ENCODE measurements at regions not wholly inside any gene's neighbourhood (a gene's known extent, or its start where the extent isn't known, plus 50 kb on each side); places are given as distances from the start of the nearest gene placed in this dataset.
"Not testable (repeated sequence)": the region's sequence is repeated elsewhere in the genome, so short reads cannot be mapped to it uniquely, and the experiment has no call there.

DNA sequence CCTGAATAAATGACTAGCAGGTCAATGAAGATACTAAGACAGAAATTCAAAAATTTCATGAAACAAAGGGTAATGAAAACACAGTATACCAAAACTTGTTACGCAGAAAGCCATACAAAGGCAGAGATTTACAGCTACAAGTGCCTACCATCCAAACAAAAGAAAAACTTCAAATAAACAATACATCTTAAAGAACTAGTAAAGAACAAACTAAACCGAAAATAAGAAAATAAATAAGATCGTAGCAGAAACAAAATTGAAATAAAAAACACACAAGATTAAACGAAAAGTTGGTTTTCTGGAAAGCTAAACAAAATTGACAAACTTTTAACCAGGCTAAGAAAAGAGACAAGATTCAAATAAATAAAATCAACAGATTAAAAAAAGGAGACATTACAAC lies 51.5 kb downstream of the VPREB1 start:
- H3K4me3 Mint-ChIP-seq = peak overlapping the region in 1 of 2 donors; percentile 46
- H3K4me1 Mint-ChIP-seq (ENCODE audit: low read depth in 2 of 2) = peaks cover 15 to 16% of the 10 kb centered on the region in 2 donors
- H3K9me3 Mint-ChIP-seq = not testable (repeated sequence)

DNA sequence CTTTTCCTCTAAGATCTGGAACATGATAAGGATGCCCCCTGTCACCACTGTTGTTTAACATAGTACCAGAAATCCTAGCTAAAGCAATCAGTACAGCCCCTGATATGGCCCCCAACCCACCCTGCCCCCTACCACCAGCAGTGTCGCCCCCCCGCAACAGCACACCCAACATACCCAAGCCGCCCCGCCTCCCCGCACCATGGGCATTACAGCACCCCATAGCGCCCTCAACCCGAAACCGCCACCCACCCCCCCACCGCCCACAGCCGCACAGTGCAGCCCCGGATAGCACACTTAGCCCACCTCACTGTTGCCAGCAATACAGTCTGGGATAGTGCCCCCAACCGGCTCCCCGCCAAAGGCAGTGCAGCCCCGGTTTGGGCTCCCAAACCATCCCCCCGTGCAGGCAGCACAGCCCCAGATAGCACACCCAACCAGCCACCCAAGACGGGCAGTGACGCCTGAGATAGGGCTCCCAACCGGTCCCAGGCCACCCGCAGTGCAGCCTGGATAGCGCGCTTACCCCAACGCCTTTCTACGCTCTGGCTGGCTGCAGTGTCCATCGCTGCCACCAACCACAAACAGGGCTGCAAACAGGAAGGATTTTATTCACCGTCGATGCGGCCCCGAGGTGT lies 52.7 kb downstream of the VPREB1 start:
- peaks cover 13% of the 10 kb centered on the region for H3K36me3 Mint-ChIP-seq (ENCODE audit: insufficient read depth)
- DNase-seq (peak in 1 of 3 experiments; percentile 22), ATAC-seq (replicated peaks) (peak; percentile 16)
- H3K27ac Mint-ChIP-seq = peak overlapping the region; percentile 75 to 78
- not testable (repeated sequence) for H3K9me3 Mint-ChIP-seq, H3K27me3 Mint-ChIP-seq
- peak overlapping the region; percentile 94 for H3K4me3 Mint-ChIP-seq
- H3K4me1 Mint-ChIP-seq (ENCODE audit: low read depth in 2 of 2) = peaks cover 15 to 25% of the 10 kb centered on the region in 2 donors

More for the DNA sequence above, 51.5 kb downstream of the VPREB1 start:
- H3K27ac Mint-ChIP-seq; H3K27me3 Mint-ChIP-seq; ATAC-seq (replicated peaks); DNase-seq: not testable (repeated sequence)
- peaks cover 13% of the 10 kb centered on the region for H3K36me3 Mint-ChIP-seq (ENCODE audit: insufficient read depth)

DNA sequence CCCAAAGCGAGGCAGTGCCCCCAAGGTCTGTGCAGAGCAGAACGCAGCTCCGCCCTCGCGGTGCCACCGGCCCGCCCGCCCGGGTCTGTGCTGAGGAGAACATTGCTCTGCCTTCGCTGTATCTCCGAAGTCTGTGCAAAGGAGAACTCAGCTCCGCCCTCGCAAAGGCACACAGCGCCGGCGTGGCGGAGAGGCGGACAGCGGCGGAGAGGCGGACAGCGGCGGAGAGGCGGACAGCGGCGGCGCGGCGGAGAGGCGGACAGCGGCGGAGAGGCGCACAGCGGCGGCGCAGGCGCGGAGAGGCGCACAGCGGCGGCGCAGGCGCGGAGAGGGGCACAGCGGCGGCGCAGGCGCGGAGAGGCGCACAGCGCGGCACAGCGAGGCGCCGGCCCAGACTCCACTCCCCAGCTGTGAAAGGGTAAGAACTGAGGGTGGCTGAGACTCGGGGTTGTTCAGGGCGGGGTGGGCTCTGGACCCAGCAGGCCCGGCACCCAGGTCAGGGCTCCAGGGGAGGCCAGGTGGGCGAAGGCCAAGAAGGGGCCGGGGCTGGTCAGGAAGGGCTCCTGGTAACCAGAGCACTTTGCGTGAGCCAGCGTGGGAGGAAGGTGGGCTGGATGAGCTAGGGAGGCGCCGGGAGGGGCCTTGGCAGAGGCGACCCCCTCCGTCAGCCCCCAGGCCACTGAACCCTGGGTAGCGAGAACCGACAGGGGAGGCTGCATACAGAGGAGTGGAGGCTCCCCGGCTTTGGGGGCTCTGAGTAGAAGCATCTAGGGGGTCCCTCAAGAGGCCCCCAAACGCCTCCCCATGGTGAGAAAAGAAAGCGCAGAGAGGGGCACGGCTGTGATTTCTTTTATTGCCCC lies 53.4 kb downstream of the VPREB1 start:
- H3K27ac Mint-ChIP-seq = peak overlapping the region; percentile 75 to 78
- not testable (repeated sequence) for H3K9me3 Mint-ChIP-seq, H3K27me3 Mint-ChIP-seq
- DNase-seq = peak; percentile 72 to 82 (median 73)
- peak; percentile 96 for ATAC-seq (replicated peaks)
- peaks cover 15 to 27% of the 10 kb centered on the region in 2 donors for H3K4me1 Mint-ChIP-seq (ENCODE audit: low read depth in 2 of 2)
- peaks cover 15% of the 10 kb centered on the region for H3K36me3 Mint-ChIP-seq (ENCODE audit: insufficient read depth)
- peak overlapping the region; percentile 94 for H3K4me3 Mint-ChIP-seq

DNA sequence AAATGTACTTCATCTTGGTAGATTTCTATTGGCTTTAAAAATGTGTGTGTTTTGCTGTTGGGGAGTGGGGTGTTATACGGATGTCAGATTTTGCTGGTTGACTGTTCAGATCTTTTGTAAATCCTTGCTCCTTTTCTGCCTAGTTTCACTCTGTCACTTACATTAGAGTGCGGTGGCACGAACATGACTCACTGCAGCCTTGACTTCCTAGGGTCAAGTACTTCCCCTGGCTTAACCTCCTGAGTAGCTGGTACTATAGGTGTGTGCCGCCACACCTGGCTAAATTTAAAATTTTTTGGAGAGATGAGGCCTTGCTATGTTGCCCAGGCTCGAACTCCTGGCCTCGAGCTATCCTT lies 54.0 kb downstream of the VPREB1 start:
- Mint-ChIP-seq H3K36me3 (ENCODE audit: insufficient read depth) (peaks cover 12% of the 10 kb centered on the region), H3K4me1 (ENCODE audit: low read depth in 2 of 2) (peaks cover 13 to 27% of the 10 kb centered on the region in 2 donors), H3K27ac (peak overlapping the region; percentile 75 to 78), H3K4me3 (peak overlapping the region; percentile 94)
- DNase-seq; H3K27me3 Mint-ChIP-seq; H3K9me3 Mint-ChIP-seq; ATAC-seq (replicated peaks): not testable (repeated sequence)

DNA sequence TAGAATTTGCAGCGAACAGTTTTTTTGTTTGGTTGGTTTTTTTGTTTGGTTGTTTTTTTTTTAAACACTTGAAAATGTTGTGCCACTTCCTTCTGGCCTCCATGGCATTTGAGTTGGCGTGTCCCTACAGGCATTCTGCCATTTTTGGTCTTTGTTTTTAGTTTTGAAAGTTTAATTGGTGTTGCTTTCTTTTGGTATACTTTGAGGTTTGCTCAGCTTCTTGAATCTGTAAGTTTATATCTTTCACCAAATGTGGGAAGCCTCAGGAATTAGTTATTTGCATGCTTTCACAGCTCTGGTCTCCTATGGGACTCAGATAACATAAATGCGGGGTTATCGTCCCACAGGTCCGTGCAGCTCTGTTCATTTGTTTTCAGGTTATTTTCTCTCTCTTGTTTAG lies 55.9 kb downstream of the VPREB1 start:
- not testable (repeated sequence) for H3K4me3 Mint-ChIP-seq; DNase-seq; H3K27ac Mint-ChIP-seq; H3K9me3 Mint-ChIP-seq; H3K27me3 Mint-ChIP-seq; ATAC-seq (replicated peaks)
- Mint-ChIP-seq H3K4me1 (ENCODE audit: low read depth in 2 of 2) (peaks cover 16 to 32% of the 10 kb centered on the region in 2 donors), H3K36me3 (ENCODE audit: insufficient read depth) (peaks cover 18% of the 10 kb centered on the region)

DNA sequence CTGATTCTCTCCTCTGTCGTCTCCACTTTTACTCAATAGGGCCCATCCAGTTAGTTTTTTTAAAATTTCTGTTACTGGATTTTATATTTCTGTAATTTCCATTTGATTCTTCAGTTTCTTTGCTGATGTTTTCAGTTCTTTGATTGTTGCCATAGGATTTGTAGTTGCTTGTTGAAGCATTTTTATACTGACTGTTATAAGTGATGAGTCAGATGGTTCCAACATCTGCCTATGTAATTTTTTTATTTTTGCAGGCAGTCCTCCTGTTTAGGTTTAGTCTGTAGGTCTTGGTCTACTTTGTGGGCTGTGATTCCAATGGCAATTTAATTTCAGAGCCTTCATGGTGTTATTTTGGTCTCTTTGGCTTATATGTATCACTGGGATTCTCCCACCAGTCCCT lies 56.4 kb downstream of the VPREB1 start:
- DNase-seq; ATAC-seq (replicated peaks); H3K27me3 Mint-ChIP-seq; H3K27ac Mint-ChIP-seq; H3K9me3 Mint-ChIP-seq; H3K4me3 Mint-ChIP-seq: not testable (repeated sequence)
- peaks cover 19% of the 10 kb centered on the region for H3K36me3 Mint-ChIP-seq (ENCODE audit: insufficient read depth)
- peaks cover 14 to 28% of the 10 kb centered on the region in 2 donors for H3K4me1 Mint-ChIP-seq (ENCODE audit: low read depth in 2 of 2)

DNA sequence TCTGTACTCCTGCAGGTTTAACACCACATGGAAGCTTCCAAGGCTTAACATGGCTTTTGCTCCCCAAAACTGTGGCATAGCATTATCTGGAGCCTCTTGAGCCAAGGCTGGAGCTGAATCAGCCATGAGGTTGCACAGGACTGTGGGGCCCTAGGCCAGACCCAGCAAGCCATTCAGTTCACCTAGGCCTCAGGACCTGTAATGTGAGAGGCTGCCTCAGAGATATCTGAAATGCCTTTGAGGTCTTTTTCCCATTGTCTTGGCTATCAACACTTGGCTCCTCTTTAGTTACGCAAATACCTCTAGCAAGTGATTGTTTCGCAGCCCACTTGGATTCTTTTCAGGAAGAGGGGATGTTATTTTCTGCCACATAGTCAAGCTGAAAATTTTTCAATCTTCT lies 72.0 kb downstream of the VPREB1 start:
- no peak overlapping the region for H3K4me3 Mint-ChIP-seq
- H3K27ac Mint-ChIP-seq = no peak overlapping the region
- H3K27me3 Mint-ChIP-seq = no peaks in the 10 kb centered on the region
- H3K9me3 Mint-ChIP-seq = no peaks in the 10 kb centered on the region
- no peak for DNase-seq
- peaks cover 31% of the 10 kb centered on the region for H3K36me3 Mint-ChIP-seq (ENCODE audit: insufficient read depth)
- no peak for ATAC-seq (replicated peaks)
- H3K4me1 Mint-ChIP-seq (ENCODE audit: low read depth in 2 of 2) = no peaks in the 10 kb centered on the region

DNA sequence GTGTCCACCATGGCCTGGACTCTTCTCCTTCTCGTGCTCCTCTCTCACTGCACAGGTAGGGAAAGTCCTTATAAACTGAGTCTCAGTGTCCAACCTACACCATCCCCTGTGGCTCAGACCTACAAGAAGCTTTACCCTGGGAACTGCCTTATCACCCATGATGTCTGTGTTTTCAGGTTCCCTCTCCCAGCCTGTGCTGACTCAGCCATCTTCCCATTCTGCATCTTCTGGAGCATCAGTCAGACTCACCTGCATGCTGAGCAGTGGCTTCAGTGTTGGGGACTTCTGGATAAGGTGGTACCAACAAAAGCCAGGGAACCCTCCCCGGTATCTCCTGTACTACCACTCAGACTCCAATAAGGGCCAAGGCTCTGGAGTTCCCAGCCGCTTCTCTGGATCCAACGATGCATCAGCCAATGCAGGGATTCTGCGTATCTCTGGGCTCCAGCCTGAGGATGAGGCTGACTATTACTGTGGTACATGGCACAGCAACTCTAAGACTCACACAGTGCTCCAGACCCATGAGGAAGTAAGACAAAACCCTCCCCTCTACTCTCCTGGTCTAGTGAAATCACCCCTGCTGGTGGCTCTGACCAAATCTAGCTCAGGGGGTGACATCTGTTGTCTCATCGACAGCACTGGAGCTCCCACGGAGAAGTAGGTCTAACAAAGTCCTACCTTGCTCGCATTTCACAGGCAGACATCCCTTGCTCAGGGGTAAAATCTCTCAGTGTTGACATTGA lies 74.3 kb downstream of the VPREB1 start:
- H3K9me3 Mint-ChIP-seq = no peaks in the 10 kb centered on the region
- H3K27ac Mint-ChIP-seq = peak overlapping the region in 1 of 2 donors; percentile 44
- DNase-seq (no peak), ATAC-seq (replicated peaks) (no peak)
- H3K4me1 Mint-ChIP-seq (ENCODE audit: low read depth in 2 of 2) = peaks cover 0 to 3% of the 10 kb centered on the region in 2 donors
- no peaks in the 10 kb centered on the region for H3K27me3 Mint-ChIP-seq
- peaks cover 24% of the 10 kb centered on the region for H3K36me3 Mint-ChIP-seq (ENCODE audit: insufficient read depth)
- H3K4me3 Mint-ChIP-seq = no peak overlapping the region

DNA sequence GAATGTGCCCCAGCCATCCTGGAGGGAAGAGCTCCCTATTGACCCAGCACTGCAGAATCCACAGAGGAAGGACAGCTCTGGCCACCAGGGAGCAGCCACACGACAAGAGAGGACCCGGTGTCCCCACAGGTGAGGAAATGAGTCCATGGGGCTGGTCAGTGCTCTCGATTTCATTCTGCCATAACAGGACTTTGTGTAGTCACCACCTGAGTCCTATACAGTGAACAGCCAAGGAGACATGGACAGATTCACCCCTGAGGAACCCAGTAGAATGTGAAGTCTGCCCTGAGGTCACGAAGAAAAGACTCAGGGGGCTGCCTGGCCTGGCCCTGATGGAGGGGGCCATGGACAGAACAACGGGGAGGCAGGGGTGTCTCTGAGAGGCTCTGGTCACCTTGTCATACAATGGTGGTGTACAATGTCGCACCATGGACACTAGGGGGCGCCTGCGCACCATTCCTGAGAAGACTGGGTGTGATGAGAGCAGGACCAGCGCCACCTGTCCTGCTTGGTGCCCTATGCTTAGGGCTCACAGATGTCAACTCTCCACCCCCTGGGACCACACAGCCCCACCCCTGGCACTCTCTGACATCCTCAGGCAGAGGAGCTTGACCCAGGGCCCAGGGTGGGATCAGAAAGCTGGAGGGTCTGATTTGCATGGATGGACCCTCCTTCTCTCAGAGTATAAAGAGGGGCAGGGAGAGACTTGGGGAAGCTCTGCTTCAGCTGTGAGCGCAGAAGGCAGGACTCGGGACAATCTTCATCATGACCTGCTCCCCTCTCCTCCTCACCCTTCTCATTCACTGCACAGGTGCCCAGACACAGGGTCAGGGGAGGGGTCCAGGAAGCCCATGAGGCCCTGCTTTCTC lies 77.4 kb downstream of the VPREB1 start:
- not testable (repeated sequence) for H3K27me3 Mint-ChIP-seq; H3K9me3 Mint-ChIP-seq; H3K4me3 Mint-ChIP-seq; H3K4me1 Mint-ChIP-seq (ENCODE audit: low read depth in 2 of 2)
- DNase-seq (peak; percentile 65 to 70 (median 65)), ATAC-seq (replicated peaks) (peak; percentile 97)
- H3K27ac Mint-ChIP-seq = peak overlapping the region in 1 of 2 donors; percentile 49
- H3K36me3 Mint-ChIP-seq (ENCODE audit: insufficient read depth) = peaks cover 14% of the 10 kb centered on the region

DNA sequence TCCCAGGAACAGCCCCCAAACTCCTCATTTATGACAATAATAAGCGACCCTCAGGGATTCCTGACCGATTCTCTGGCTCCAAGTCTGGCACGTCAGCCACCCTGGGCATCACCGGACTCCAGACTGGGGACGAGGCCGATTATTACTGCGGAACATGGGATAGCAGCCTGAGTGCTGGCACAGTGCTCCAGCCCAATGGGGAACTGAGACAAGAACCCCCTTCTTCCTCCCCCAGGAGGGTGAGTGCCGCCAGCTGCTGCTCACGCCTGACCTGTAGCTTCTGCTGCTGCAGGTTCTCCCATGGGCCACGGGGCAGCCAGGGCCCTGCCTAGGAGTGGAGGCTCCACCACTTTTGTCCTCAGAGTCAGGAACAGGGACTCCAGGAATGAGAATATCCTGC lies 78.2 kb downstream of the VPREB1 start:
- peaks cover 6 to 8% of the 10 kb centered on the region in 2 donors for H3K27me3 Mint-ChIP-seq

DNA sequence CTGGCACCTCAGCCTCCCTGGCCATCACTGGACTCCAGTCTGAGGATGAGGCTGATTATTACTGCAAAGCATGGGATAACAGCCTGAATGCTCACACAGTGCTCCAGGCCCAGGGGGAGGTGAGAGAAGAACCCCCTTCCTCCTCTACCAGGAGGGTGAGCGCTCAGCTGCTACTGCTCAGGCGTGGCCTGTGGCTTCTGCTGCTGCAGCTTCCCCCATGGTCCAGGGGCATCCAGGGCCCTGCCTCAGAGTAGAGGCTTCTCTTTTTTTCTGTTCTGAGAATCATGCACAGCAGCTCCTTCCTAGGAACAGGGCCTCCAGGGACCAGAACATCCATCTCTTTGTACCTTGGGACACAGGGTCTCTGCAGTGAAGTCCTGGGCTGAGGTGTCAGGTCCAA lies 83.1 kb downstream of the VPREB1 start:
- Mint-ChIP-seq H3K27me3 (peaks cover 43 to 50% of the 10 kb centered on the region in 2 donors), H3K36me3 (ENCODE audit: insufficient read depth) (no peaks in the 10 kb centered on the region), H3K27ac (no peak overlapping the region), H3K9me3 (no peaks in the 10 kb centered on the region), H3K4me1 (ENCODE audit: low read depth in 2 of 2) (peaks cover 3 to 4% of the 10 kb centered on the region in 2 donors), H3K4me3 (no peak overlapping the region)
- ATAC-seq (replicated peaks) = no peak
- DNase-seq = no peak

More for the DNA sequence above, 78.2 kb downstream of the VPREB1 start:
- Mint-ChIP-seq H3K27ac (no peak overlapping the region), H3K9me3 (no peaks in the 10 kb centered on the region), H3K4me3 (no peak overlapping the region), H3K4me1 (ENCODE audit: low read depth in 2 of 2) (peaks cover 0 to 3% of the 10 kb centered on the region in 2 donors), H3K36me3 (ENCODE audit: insufficient read depth) (peaks cover 14% of the 10 kb centered on the region)
- no peak for DNase-seq
- ATAC-seq (replicated peaks) = no peak

DNA sequence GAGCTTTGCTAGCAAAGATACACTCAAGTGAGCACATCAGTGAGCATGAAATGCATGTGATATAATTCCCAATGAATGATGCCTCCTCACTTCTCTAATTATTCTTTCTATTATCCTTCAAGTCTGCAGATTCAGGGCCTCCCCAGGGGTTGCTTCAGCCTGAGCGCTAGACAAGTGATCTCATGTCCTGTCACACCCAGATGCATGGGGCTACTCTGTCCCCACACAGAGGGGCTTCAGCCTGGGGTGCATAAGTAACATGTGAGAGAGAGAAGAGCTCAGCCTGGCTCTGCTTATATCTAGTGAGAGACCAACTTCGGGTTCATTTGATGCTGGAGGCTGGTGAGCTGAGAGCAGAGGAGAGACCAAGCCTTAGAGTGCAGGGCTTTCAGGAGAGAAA lies 85.2 kb downstream of the VPREB1 start:
- Mint-ChIP-seq H3K27ac (no peak overlapping the region), H3K27me3 (peaks cover 64 to 70% of the 10 kb centered on the region in 2 donors), H3K4me1 (ENCODE audit: low read depth in 2 of 2) (peaks cover 3 to 4% of the 10 kb centered on the region in 2 donors), H3K9me3 (no peaks in the 10 kb centered on the region), H3K4me3 (no peak overlapping the region), H3K36me3 (ENCODE audit: insufficient read depth) (no peaks in the 10 kb centered on the region)
- DNase-seq = no peak
- no peak for ATAC-seq (replicated peaks)

DNA sequence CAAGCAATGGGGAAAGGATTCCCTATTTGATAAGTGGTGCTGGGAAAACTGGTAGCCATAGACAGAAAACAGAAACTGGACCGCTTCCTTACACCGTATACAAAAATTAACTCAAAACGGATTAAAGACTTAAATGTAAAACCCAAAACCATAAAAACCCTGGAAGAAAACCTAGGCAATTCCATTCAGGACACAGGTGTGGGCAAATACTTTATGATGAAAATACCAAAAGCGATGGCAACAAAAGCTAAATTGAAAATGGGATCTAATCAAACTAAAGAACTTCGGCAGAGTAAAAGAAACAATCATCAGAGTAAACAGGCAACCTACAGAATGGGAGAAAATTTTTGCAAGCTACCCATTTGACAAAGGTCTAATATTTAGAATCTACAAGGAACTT lies 91.1 kb downstream of the VPREB1 start:
- not testable (repeated sequence) for ATAC-seq (replicated peaks); H3K9me3 Mint-ChIP-seq; H3K4me1 Mint-ChIP-seq (ENCODE audit: low read depth in 2 of 2); DNase-seq; H3K27ac Mint-ChIP-seq; H3K4me3 Mint-ChIP-seq; H3K36me3 Mint-ChIP-seq (ENCODE audit: insufficient read depth)
- H3K27me3 Mint-ChIP-seq = peaks cover 64 to 89% of the 10 kb centered on the region in 2 donors

Data from effector memory CD8-positive, alpha-beta T cell (primary cell).